ENCODE measurements at regions not wholly inside any gene's neighbourhood (a gene's known extent, or its start where the extent isn't known, plus 50 kb on each side); places are given as distances from the start of the nearest gene placed in this dataset.
A peak's percentile ranks its signal among the peaks of the same experiment; 100 is the strongest.

DNA sequence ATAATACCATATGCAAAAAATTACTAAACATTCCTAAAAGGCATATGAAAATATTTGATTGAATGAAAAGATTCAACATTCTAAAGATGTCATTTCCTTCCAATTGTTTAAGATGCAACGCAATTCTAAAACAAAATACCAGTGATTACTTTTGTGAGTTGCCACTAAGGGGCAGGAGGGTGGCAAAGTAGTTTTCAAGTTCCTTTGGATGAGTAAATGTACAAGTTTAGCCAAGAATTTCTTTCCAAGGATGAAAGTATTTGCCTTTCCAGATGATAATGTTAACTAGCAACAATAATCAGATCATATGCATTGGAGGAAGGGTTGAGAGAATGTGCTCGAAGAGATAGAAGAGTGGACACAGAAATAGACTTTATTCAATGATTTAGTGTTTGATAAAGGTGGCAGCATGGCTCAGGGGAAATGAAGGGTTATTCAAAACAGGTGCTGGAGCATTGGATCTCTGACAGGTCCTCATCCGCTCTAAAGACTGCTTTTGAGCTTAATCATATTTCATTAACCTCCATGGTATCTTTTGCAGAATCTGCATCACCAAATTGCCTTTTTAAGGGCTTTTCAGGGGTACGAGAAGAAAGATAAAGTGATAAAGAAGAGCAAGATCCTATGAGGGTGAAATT lies 678.5 kb upstream of the TBX3 start:
- Mint-ChIP-seq H3K9me3 (no peaks in the 10 kb centered on the region), H3K27me3 (no peaks in the 10 kb centered on the region), H3K27ac (no peak overlapping the region), H3K36me3 (ENCODE audit: low read depth) (no peaks in the 10 kb centered on the region), H3K4me3 (no peak overlapping the region), H3K4me1 (ENCODE audit: low read depth) (no peaks in the 10 kb centered on the region)
- intact Hi-C loops (cut with micrococcal nuclease): no loop called here

DNA sequence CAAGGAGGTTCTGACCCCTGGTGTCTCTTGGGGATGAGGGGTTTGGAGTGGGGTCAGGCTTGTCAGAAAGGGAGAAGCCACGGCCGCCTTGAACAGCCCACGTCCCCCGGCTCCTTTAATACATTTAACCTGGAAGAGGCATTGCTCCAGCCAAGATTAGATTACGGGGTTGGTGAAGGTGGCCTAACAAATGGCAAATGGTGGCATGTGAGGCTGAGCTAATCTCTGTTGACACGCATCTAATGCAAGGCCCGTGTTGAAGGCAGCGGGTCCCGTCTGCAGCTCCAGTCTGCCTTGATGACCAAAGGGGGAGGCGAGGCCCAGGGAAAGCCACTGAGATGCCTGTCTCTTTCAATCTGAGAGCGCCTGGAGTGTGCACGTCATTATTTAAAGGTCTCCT lies 673.7 kb upstream of the TBX3 start:
- intact Hi-C loops (cut with micrococcal nuclease): no loop called here
- H3K27me3 Mint-ChIP-seq: no peaks in the 10 kb centered on the region
- no peak overlapping the region for H3K4me3 Mint-ChIP-seq
- H3K36me3 Mint-ChIP-seq (ENCODE audit: low read depth): no peaks in the 10 kb centered on the region
- no peaks in the 10 kb centered on the region for H3K4me1 Mint-ChIP-seq (ENCODE audit: low read depth)
- no peak overlapping the region for H3K27ac Mint-ChIP-seq
- no peaks in the 10 kb centered on the region for H3K9me3 Mint-ChIP-seq

- H3K27ac Mint-ChIP-seq: no peak overlapping the region
- no peaks in the 10 kb centered on the region for H3K36me3 Mint-ChIP-seq (ENCODE audit: low read depth)
- no peaks in the 10 kb centered on the region for H3K9me3 Mint-ChIP-seq
- H3K27me3 Mint-ChIP-seq: no peaks in the 10 kb centered on the region
- intact Hi-C loops (cut with micrococcal nuclease): no loop called here
- no peaks in the 10 kb centered on the region for H3K4me1 Mint-ChIP-seq (ENCODE audit: low read depth)
- no peak overlapping the region for H3K4me3 Mint-ChIP-seq
These were observed 671.3 kb upstream of the TBX3 start for GRCh38 chr12:115355301-115355700.

DNA sequence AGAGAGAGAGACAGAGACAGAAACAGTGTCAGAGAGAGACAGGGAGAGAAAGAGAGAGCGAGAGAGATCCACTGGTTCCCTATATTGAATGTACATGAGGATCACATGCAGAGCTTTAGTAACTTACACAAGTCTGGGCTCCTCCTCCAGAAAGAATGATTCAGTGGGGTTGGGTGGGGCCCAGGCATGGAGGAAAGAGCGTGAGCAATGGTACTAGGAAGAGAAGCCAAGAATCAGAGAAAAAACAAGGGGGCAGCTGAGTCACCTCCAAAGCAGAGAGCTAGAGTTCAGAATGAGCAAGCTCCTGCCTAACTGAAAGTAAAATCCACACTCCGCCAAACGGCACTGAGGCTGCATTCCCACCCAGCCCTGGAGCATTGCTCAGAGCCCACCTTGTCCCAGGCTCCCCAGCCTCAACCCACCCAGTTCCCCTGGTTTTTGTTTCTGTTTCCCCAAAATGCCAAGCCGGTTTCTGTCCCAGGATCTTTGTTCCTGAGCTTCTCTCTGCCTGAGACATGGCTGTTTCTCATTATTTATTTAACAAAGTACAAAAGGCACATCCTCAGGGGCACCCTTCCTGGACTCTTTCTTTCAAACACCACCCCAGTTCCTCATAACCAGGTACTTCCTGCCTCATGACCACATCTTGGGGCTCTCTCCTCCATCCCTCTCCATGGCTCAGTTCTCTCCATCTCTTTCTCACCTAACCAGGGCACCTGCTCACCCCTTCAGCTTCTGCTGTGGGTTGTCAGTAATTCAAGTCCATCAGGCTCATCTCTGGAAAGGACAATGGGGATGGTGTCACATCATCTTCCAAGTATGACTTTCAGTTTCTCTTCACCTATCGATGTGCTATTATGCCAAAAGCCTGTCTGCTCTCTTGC lies 670.3 kb upstream of the TBX3 start:
- H3K36me3 Mint-ChIP-seq (ENCODE audit: low read depth): no peaks in the 10 kb centered on the region
- H3K9me3 Mint-ChIP-seq: no peaks in the 10 kb centered on the region
- intact Hi-C loops (cut with micrococcal nuclease): no loop called here
- peak overlapping the region; percentile 37 for H3K4me3 Mint-ChIP-seq
- no peaks in the 10 kb centered on the region for H3K4me1 Mint-ChIP-seq (ENCODE audit: low read depth)
- H3K27ac Mint-ChIP-seq: no peak overlapping the region
- no peaks in the 10 kb centered on the region for H3K27me3 Mint-ChIP-seq

- H3K9me3 Mint-ChIP-seq: no peaks in the 10 kb centered on the region
- intact Hi-C loops (cut with micrococcal nuclease): no loop called here
These were observed 669.5 kb upstream of the TBX3 start for GRCh38 chr12:115353467-115353866.

DNA sequence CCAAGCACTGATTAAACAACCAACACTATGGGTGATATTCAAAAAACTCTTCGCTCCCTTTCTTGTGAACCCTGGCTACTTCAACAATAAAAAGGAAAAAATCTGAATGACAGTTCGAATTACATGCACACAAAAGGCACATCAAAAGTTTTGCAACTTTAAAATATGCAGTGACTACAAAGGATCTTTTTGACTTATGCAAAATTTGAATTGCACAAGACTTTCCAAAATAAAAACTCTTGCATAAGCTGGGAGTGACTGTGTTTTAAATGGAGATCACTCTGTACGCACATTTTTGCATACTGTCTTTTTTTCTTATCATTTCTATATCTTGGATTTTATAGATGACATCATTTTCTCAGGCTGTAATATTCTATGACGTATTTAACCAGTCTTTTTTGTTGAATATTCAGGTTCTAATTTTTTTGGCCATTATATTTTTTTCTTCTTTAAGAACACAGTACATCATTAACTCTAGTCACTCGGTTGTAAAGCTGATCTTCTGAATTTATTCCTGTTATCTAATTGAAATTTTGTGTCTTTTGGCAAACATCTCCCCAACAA lies 667.6 kb upstream of the TBX3 start:
- no peaks in the 10 kb centered on the region for H3K36me3 Mint-ChIP-seq (ENCODE audit: low read depth)
- no peak overlapping the region for H3K4me3 Mint-ChIP-seq
- H3K4me1 Mint-ChIP-seq (ENCODE audit: low read depth): no peaks in the 10 kb centered on the region
- no peaks in the 10 kb centered on the region for H3K9me3 Mint-ChIP-seq
- no peaks in the 10 kb centered on the region for H3K27me3 Mint-ChIP-seq
- H3K27ac Mint-ChIP-seq: no peak overlapping the region
- intact Hi-C loops (cut with micrococcal nuclease): no loop called here

More at GRCh38 chr12:115353467-115353866, 669.5 kb upstream of the TBX3 start:
- Mint-ChIP-seq H3K27ac (no peak overlapping the region), H3K27me3 (no peaks in the 10 kb centered on the region), H3K4me1 (ENCODE audit: low read depth) (no peaks in the 10 kb centered on the region), H3K4me3 (no peak overlapping the region), H3K36me3 (ENCODE audit: low read depth) (no peaks in the 10 kb centered on the region)

GRCh38 chr12:115349711-115350110 lies 665.7 kb upstream of the TBX3 start:
- Mint-ChIP-seq H3K27ac (no peak overlapping the region), H3K27me3 (no peaks in the 10 kb centered on the region), H3K9me3 (no peaks in the 10 kb centered on the region), H3K36me3 (ENCODE audit: low read depth) (no peaks in the 10 kb centered on the region), H3K4me1 (ENCODE audit: low read depth) (no peaks in the 10 kb centered on the region), H3K4me3 (no peak overlapping the region)
- intact Hi-C loops (cut with micrococcal nuclease): no loop called here

DNA sequence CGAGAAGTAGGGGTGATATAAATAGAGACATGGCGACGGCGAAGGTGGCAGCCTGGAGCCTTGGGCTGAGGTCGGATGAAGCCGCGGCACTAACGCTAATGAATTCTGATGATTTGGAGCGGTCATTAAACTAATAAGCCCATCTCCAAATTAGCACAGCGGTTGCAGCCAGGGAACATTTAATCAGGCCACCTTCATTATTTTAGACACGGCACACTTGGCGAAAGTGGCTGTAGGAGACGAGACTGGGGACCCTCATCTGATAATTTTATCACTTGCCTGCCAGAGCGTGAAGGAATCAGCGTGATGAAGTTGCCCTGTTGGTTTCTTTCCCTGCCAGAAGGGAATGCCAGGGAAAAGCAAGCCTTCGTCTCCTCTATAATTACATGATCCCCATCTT lies 664.3 kb upstream of the TBX3 start:
- H3K4me3 Mint-ChIP-seq: no peak overlapping the region
- intact Hi-C loops (cut with micrococcal nuclease): no loop called here
- no peaks in the 10 kb centered on the region for H3K4me1 Mint-ChIP-seq (ENCODE audit: low read depth)
- H3K9me3 Mint-ChIP-seq: peaks cover 6% of the 10 kb centered on the region
- no peak overlapping the region for H3K27ac Mint-ChIP-seq
- H3K36me3 Mint-ChIP-seq (ENCODE audit: low read depth): no peaks in the 10 kb centered on the region
- H3K27me3 Mint-ChIP-seq: no peaks in the 10 kb centered on the region

DNA sequence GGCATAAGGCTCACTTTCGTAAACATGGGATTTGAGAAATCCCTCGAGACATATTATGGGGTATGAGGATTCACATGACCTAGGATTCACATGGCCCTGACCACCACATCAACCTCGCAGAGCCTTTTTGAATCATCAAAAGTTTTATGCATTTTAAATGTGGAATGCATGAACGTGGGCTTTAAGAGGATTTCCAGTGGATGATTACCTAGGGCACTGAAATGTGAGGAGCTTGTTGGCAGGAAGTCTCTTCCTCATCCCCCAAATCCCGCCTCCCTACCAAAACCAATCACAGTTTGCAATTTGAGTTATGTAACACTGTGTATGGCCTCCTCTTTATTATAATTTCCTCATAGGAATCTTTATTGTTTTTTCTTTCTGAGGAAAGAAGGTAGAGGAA lies 659.6 kb upstream of the TBX3 start:
- no peaks in the 10 kb centered on the region for H3K27me3 Mint-ChIP-seq
- no peaks in the 10 kb centered on the region for H3K36me3 Mint-ChIP-seq (ENCODE audit: low read depth)
- H3K4me3 Mint-ChIP-seq: no peak overlapping the region
- H3K4me1 Mint-ChIP-seq (ENCODE audit: low read depth): no peaks in the 10 kb centered on the region
- peaks cover 15% of the 10 kb centered on the region for H3K9me3 Mint-ChIP-seq
- no peak overlapping the region for H3K27ac Mint-ChIP-seq
- intact Hi-C loops (cut with micrococcal nuclease): no loop called here

GRCh38 chr12:115343008-115343407 lies 659.0 kb upstream of the TBX3 start:
- intact Hi-C loops (cut with micrococcal nuclease): no loop called here
- H3K27ac Mint-ChIP-seq: no peak overlapping the region
- H3K4me3 Mint-ChIP-seq: no peak overlapping the region
- H3K4me1 Mint-ChIP-seq (ENCODE audit: low read depth): no peaks in the 10 kb centered on the region
- H3K36me3 Mint-ChIP-seq (ENCODE audit: low read depth): no peaks in the 10 kb centered on the region
- H3K27me3 Mint-ChIP-seq: no peaks in the 10 kb centered on the region
- H3K9me3 Mint-ChIP-seq: peaks cover 15% of the 10 kb centered on the region

GRCh38 chr12:115341442-115341841 lies 657.5 kb upstream of the TBX3 start:
- Mint-ChIP-seq H3K27ac (no peak overlapping the region), H3K4me3 (no peak overlapping the region), H3K4me1 (ENCODE audit: low read depth) (no peaks in the 10 kb centered on the region), H3K9me3 (peaks cover 15% of the 10 kb centered on the region), H3K36me3 (ENCODE audit: low read depth) (no peaks in the 10 kb centered on the region), H3K27me3 (no peaks in the 10 kb centered on the region)
- intact Hi-C loops (cut with micrococcal nuclease): no loop called here

DNA sequence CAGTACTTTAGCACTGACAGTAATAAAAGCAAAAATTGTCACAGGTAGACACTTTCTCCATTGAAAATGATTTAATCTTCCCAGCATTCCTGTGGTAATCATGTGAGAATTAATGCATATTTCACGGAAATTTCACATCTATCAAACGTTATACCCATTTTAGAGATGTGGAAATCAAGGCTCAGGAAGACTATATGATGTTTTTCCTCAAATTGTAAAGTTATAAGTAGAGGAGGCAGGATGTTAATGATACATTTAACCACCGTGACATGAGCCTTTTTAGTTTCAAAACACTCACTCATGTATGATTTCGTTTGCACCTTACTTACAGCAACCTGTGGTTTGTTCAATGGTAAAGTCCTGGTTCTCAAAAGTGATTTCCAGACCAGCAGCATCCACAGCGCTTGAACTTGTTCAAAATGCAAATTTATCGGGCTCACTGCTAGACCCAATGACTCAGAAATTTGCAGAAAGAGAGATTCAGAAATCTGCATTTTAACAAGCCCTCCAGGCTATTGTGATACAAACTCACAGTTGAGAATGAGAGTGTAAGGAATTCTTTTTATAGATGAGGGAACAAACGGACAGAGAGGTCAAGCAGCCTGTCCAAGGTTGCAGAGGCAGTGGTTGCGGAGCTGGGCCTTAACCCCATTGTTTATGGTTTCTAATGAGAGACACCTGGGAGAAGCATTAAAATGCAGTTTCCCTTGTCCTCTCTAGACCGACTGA lies 654.8 kb upstream of the TBX3 start:
- intact Hi-C loops (cut with micrococcal nuclease): no loop called here
- no peak overlapping the region for H3K4me3 Mint-ChIP-seq
- H3K36me3 Mint-ChIP-seq (ENCODE audit: low read depth): no peaks in the 10 kb centered on the region
- peaks cover 9% of the 10 kb centered on the region for H3K9me3 Mint-ChIP-seq
- no peaks in the 10 kb centered on the region for H3K27me3 Mint-ChIP-seq
- H3K4me1 Mint-ChIP-seq (ENCODE audit: low read depth): no peaks in the 10 kb centered on the region
- H3K27ac Mint-ChIP-seq: no peak overlapping the region

DNA sequence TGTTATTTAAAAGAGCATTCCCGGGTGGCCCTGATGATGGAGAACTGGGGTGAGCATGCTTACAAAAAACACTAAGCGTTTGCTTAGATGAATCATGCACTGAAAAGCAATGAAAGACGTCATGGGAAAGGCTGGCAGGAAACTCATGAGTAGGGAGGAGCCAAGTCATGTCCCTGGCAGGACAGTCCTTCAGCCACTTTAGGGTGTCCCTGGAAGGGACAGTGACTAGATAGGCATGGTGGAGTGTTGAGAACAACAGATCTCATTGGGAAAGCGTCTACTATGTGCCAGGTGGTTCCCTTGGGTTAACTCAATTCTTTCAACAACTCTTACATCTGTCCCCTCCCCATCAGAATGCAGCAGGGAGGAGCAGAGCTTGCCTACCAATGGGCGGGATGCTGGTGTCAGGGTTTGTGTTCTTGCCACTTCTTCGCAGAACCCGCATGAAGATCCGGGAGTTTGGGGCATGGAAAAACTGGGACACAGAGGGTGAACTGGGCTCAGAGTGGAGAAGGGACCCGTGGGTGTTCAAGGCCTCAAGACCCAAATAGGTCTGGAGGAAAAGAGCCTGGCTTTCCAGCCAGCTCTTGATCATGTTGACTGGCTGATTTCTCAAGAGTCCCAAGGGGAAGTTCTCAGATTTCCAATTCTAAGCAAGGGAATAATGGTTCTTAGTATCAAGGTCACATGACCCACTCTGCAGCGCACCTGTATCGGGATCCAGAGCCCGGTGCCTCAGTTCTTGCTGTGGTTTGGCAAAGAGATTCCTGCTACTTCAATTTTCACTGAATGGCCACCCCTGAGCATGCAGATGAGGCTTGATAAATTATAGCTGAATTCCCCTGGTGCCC lies 653.9 kb upstream of the TBX3 start:
- Mint-ChIP-seq H3K27me3 (no peaks in the 10 kb centered on the region), H3K27ac (no peak overlapping the region), H3K36me3 (ENCODE audit: low read depth) (no peaks in the 10 kb centered on the region), H3K4me3 (no peak overlapping the region), H3K9me3 (peaks cover 4% of the 10 kb centered on the region), H3K4me1 (ENCODE audit: low read depth) (no peaks in the 10 kb centered on the region)
- intact Hi-C loops (cut with micrococcal nuclease): no loop called here

All from dendritic cell treated with granulocyte-macrophage colony-stimulating factor and Interleukin-4, amounts not matched to agents 40 ng/mL and 50 ng/mL, for 4 days (primary cell).